H54 (cell line): ENCODE measurements at regions not wholly inside any gene's neighbourhood (a gene's known extent, or its start where the extent isn't known, plus 50 kb on each side); places are given as distances from the start of the nearest gene placed in this dataset.

Experiments used
- DNase-seq: peaks from one replicate; pipeline ENCODE4 v3.0.0; 2011; ENCODE audit warnings: low spot score, mixed read lengths; ENCODE audit not compliant: insufficient read length
- FAIRE-seq: peaks from 3 replicates; lab custom pipeline; 2011; peaks lifted over from hg19 to GRCh38; lab: Jason Lieb, UNC
- POLR2A ChIP-seq: IDR thresholded peaks from 2 replicates; pipeline ENCODE4 v1.6.1; 2011; ENCODE audit warnings: low read depth, mild to moderate bottlenecking, low read length

GRCh38 chr5:90191352-90192045, 218.1 kb downstream of the CETN3 start:
- FAIRE-seq (no peak), DNase-seq (no peak)
- no peak for TF ChIP-seq POLR2A

GRCh38 chr5:90185897-90186468, 223.6 kb downstream of the CETN3 start:
- DNase-seq (no peak), FAIRE-seq (no peak)
- TF ChIP-seq POLR2A: no peak

DNA sequence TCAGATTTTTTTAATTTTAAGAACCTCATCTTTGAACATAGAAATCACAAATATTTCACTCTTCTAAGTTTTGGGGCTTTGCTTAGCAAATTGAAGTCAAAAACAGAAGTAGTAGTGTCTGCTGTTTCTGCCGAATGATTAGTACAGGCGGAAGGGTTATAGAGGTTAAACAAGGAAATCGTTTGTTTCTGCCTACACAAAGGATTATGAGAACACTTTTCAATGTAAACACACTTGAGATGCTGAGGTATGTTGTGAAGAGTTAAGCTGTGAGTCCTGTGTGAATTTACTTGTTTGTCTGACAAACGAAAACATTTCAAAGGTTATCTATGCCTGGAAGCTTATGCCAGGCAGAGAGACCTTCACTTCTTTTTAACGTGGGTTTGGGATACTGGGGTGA, 224.8 kb downstream of the CETN3 start:
- no peak for FAIRE-seq
- no peak for TF ChIP-seq POLR2A
- DNase-seq: no peak

- TF ChIP-seq POLR2A: no peak
- FAIRE-seq (no peak), DNase-seq (no peak)
Measured at GRCh38 chr5:90182726-90183125, 226.8 kb downstream of the CETN3 start.

DNA sequence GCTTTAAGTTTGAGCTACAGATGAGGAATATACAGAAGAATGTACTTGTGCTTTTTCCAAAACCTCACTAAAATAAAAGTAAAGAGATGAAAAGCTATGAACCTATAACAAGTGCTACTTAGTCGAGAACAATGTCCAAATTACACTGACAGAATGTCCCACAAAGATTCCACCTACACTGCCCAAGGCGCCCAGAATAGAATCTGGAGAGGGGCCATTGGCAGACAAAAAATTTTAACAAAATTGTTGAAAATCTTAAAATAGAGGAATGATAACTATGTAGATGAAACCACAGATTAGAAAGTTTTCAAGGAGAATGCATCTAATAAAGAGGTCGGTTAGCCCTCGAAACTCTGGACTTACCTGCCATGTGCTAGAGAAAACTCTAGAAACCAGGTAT, 235.3 kb downstream of the CETN3 start:
- no peak for FAIRE-seq
- no peak for TF ChIP-seq POLR2A
- DNase-seq: no peak

DNA sequence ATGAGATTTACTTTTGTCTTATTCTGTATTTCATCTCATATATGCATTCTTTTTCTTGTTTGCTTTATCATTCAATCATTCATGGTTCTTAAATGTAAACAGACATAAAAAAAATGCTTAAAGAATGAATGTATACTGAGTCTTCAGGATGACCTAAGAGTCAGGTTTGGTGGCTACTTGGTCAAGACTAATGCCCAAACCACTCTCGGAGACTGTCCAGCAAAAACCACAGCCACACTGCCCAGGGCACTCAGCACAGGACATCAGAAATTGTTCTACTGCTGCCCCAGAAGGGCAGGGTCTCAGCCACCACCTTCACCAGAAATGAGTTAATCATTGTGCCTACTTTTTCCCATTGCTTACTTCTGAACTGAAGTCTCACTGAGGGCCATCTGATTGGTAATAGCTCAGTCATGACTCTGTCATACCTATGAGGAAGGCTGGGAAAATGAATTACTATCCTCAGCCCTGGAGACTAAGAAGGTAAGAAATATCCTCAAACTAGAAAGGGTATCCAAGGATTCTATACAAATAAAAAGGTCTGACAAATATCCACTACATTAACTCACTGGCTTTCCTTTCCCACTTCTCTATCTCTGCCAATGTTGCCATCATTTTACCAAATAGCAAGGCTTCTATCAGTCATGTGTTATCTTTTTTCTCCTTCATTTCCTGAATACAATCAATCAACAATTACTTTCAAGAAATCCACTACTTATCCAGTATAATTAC, 236.1 kb downstream of the CETN3 start:
- DNase-seq (no peak), FAIRE-seq (no peak)
- TF ChIP-seq POLR2A: no peak

DNA sequence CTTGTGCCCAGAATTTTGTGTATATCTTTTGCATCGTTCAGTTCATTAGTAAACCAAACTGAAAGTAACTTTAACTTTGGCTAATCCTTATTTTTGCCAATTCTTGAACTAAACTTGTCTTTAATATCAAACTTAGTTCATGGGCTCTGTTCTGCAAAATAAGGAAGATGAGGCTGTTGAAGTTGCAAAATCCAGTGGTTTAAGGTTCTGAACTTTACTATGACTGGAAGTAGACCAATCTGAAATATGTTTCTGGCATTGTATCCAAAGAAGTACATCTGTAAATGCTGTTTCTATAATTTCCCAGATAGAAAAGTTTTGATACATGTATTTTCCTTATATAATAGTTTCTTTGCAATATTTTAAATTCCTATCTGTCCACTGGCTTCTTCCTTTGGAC, 238.1 kb downstream of the CETN3 start:
- FAIRE-seq: no peak
- no peak for DNase-seq
- TF ChIP-seq POLR2A: no peak

DNA sequence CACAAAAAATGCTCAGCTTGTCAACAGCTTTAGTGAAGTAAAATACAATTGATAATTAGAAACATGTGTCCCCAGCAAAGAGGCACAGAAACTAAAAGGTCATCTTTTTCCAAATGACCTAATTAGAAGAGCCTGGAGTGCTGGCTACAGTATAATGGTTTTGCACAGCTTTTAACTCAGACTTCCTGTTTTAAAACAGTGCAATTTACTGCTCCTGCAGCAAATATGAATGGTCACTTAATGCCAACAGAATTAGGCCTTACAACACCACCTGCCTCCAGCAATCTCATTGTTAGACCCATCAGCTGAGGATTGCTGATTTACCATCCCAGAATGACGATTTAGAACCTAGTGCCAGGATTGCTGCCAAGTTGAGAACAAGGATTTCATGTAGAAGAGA, 239.3 kb downstream of the CETN3 start:
- no peak for DNase-seq
- no peak for TF ChIP-seq POLR2A
- FAIRE-seq: no peak

DNA sequence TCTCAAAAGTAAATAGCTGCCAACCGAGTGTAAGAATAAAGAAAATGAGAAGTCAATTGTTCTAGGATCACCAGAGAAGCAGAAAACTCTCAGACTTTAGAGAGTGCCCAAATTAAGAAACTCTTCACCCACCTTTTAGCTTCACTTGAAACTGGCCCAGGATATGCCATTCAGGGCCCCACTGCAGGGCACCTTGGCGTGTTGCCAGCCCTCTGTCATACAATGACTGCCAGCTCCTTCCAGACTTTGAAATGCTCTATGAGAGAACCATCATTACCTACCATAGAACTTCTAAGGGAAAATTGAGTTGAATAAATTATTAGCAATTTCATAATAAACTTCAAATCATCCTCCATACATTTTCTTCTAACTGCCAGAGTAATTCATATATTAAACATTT, 240.5 kb downstream of the CETN3 start:
- no peak for TF ChIP-seq POLR2A
- DNase-seq: no peak
- no peak for FAIRE-seq

- no peak for DNase-seq
Measured at GRCh38 chr5:90168399-90168798, 241.2 kb downstream of the CETN3 start.

GRCh38 chr5:90166816-90167215, 242.7 kb downstream of the CETN3 start:
- FAIRE-seq (no peak), DNase-seq (no peak)
- TF ChIP-seq POLR2A: no peak

More at GRCh38 chr5:90168399-90168798, 241.2 kb downstream of the CETN3 start:
- no peak for FAIRE-seq
- TF ChIP-seq POLR2A: no peak

- no peak for TF ChIP-seq POLR2A
- DNase-seq (no peak), FAIRE-seq (no peak)
Measured at GRCh38 chr5:90162324-90162723, 247.2 kb downstream of the CETN3 start.

DNA sequence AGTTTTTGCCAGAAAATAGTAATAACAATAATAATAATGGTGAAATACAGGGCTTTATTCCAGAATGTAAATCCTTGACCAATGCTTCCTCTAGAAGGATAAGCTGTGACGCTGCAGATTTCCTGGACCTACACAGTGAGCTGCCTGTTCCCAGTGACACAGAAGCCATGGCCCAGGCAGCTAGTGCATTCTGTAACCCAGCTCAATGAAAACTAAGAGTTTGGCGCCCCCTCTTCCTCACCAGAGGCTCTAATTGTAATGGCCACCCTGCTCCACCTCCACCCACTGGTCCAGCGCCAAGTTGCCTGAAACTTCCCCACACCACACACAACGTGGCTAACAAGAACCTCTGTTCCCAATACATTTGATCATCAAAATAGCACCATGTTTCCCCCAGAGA, 248.1 kb downstream of the CETN3 start:
- TF ChIP-seq POLR2A: no peak
- DNase-seq: no peak
- FAIRE-seq: no peak

DNA sequence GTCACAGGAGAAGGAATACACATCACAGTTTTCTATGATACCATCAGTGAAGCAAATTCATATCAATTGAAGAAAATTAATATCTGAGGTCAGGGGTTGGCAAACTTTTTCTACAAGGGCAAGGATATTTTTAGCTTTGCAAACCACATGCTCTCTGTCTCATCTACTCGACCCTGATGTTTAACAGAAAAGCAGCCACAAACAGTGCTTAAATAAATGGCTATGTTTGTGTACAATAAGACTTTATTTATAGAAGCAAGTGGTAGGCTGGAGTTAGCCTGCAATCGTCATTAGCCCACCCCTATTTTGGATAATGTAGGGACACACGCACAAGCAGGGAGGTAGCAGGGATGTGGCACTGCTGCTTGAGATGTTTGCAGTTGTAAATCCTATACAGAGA, 251.4 kb downstream of the CETN3 start:
- no peak for FAIRE-seq

More for the DNA sequence above, 251.4 kb downstream of the CETN3 start:
- DNase-seq: no peak
- no peak for TF ChIP-seq POLR2A
